GM12875 (cell line): ENCODE measurements at regions not wholly inside any gene's neighbourhood (a gene's known extent, or its start where the extent isn't known, plus 50 kb on each side); places are given as distances from the start of the nearest gene placed in this dataset.

Experiments
- H3K4me3 ChIP-seq: one replicate; pipeline ENCODE4 v1.5.1; 2011; ENCODE audit warnings: low read depth, low read length, control low read depth
- TF ChIP-seq, protein P1 (sequence below): IDR thresholded peaks from 2 replicates; pipeline ENCODE4 v1.5.1; 2011; ENCODE audit warnings: low read depth, mild to moderate bottlenecking, control low read depth, inconsistent platforms, low read length, moderate library complexity, borderline replicate concordance; ENCODE audit not compliant: insufficient read depth

DNA sequence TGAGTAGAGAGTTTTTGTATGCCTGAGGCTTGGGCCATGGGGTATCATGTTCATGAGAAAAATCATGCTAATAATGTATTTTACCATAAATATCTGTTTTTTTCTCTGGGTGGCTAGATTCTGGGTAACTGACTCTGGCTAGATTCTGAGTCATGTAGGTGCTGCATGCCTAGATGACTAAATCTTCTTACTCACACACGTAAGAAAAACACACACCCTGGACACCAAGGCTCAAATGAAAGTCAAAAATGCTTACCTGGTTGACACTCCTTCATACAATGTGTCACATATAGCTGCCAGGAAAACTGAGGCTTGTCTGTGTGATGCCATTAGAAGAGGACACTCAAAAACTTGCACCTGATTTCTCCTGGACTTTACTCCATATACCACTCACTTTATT is 597.4 kb upstream of the SLITRK1 start:
- TF ChIP-seq, protein P1, sequence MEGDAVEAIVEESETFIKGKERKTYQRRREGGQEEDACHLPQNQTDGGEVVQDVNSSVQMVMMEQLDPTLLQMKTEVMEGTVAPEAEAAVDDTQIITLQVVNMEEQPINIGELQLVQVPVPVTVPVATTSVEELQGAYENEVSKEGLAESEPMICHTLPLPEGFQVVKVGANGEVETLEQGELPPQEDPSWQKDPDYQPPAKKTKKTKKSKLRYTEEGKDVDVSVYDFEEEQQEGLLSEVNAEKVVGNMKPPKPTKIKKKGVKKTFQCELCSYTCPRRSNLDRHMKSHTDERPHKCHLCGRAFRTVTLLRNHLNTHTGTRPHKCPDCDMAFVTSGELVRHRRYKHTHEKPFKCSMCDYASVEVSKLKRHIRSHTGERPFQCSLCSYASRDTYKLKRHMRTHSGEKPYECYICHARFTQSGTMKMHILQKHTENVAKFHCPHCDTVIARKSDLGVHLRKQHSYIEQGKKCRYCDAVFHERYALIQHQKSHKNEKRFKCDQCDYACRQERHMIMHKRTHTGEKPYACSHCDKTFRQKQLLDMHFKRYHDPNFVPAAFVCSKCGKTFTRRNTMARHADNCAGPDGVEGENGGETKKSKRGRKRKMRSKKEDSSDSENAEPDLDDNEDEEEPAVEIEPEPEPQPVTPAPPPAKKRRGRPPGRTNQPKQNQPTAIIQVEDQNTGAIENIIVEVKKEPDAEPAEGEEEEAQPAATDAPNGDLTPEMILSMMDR, result no peak

GRCh38 chr13:84470528-84470927 is 588.3 kb upstream of the SLITRK1 start:
- no peak overlapping the region for H3K4me3 ChIP-seq
- TF ChIP-seq, protein P1, result no peak

More for the DNA sequence above, 597.4 kb upstream of the SLITRK1 start:
- no peak overlapping the region for H3K4me3 ChIP-seq

DNA sequence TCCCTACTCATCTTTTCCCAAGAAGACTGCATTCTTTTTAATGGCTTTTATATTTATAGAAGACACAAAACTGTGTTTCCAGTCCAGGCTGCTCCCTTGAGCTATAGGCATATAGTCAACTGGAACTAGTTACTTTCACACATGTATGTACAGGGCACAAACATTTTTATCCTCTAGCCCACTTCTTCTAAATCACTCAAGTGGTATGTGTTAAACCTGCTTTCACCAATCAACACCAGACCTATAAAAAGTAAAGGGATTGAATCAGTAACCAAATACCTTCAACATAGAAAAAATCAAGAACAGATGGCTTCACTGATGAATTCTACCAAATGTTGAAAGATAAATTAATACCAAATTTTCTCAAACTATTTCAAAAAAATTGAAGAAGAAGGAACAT is 584.2 kb upstream of the SLITRK1 start:
- no peak overlapping the region for H3K4me3 ChIP-seq
- TF ChIP-seq, protein P1, result no peak

- TF ChIP-seq, protein P1, result no peak
- H3K4me3 ChIP-seq, result no peak overlapping the region
Measured at GRCh38 chr13:84460989-84461388, 578.7 kb upstream of the SLITRK1 start.

DNA sequence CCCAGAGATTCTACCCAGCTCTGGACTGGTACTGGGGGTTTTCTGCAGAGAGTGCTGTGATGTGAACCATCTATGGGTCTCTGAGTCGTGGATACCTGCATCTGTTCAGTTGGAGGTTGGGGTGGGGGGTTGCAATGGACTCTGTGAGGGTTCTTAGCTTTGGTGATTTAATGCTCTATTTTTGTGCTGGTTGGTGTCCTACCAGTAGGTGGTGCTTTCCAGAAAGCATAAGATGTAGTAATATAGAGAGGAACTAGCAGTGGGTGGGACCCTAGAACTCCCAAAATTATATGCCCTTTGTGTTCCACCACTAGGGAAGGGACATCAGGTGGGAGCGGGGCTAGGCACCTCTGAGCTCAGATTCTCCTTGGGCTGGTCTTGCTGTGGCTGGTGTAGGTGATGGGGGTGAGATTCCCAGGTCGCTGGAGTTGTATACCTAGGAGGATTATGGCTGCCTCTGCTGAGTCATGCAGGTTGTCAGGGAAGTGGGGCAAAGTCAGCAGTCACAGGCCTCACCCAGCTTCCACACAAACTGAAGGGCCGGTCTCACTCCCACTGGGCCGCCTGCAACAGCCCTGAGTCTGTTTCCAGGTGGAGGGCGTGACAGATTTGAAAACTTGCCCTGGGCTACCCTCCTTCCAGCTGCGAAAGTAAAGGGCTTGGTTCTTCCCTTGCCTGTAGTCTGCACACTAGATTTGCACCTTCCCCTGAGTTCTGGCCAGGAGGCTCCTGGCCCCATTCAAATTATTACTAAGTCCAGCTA is 573.0 kb upstream of the SLITRK1 start:
- TF ChIP-seq, protein P1, result 0 out of 2 replicates have a peak, but pooled peaks have one; percentile 8
- H3K4me3 ChIP-seq, result no peak overlapping the region

GRCh38 chr13:84447640-84447978 is 565.3 kb upstream of the SLITRK1 start:
- TF ChIP-seq, protein P1, result no peak
- H3K4me3 ChIP-seq, result no peak overlapping the region

- TF ChIP-seq, protein P1, result no peak
- H3K4me3 ChIP-seq, result no peak overlapping the region
Measured at GRCh38 chr13:84446972-84447639, 564.8 kb upstream of the SLITRK1 start.
